ENCODE measurements at regions not wholly inside any gene's neighbourhood (a gene's known extent, or its start where the extent isn't known, plus 50 kb on each side); places are given as distances from the start of the nearest gene placed in this dataset.

- Histone ChIP-seq H4K8ac (ENCODE audit: low read depth, low read length) (no peak overlapping the region), H3K9ac (ENCODE audit: low read length) (no peak overlapping the region), H3K27me3 (ENCODE audit: insufficient read depth, low read length, poor library complexity) (no peaks in the 10 kb centered on the region), H3K56ac (ENCODE audit: low read length) (no peak overlapping the region), H3K79me2 (ENCODE audit: control insufficient read depth, insufficient read depth, low read length) (no peaks in the 10 kb centered on the region), H4K5ac (ENCODE audit: low read length) (no peak overlapping the region), H3K4me2 (ENCODE audit: low read length) (no peak overlapping the region), H3K79me1 (ENCODE audit: low read length) (no peaks in the 10 kb centered on the region), H3K4me1 (ENCODE audit: control insufficient read depth, low read depth, low read length) (peaks cover 5% of the 10 kb centered on the region), H3K4ac (ENCODE audit: low read depth, low read length) (no peak overlapping the region), H2AK5ac (ENCODE audit: low read length) (no peak overlapping the region), H2BK15ac (replicated peaks; ENCODE audit: low read depth) (no peak overlapping the region), H3K27ac (ENCODE audit: low read depth, low read length) (no peak overlapping the region), H2BK5ac (ENCODE audit: low read length) (no peak overlapping the region), H3K18ac (ENCODE audit: low read length) (no peak overlapping the region), H3K4me3 (ENCODE audit: low read length) (no peak overlapping the region), H3K36me3 (ENCODE audit: control insufficient read depth, insufficient read depth, low read length) (no peaks in the 10 kb centered on the region), H3K23ac (ENCODE audit: low read length) (no peak overlapping the region), H2BK120ac (ENCODE audit: low read depth, low read length) (no peak overlapping the region)
- no peak for DNase-seq
- WGBS (ENCODE audit: extremely low coverage, insufficient coverage, low lambda C conversion rate) = no CpG with 5 or more reads among the region's 7 CpGs
These were observed 86.3 kb upstream of the LGALSL start for GRCh38 chr2:64367444-64368232.

- no peaks in the 10 kb centered on the region for H3K79me1 ChIP-seq (ENCODE audit: low read length)
- H3K4ac ChIP-seq (ENCODE audit: low read depth, low read length) = no peak overlapping the region
- no peaks in the 10 kb centered on the region for H3K27me3 ChIP-seq (ENCODE audit: insufficient read depth, low read length, poor library complexity)
- no peak overlapping the region for H2BK5ac ChIP-seq (ENCODE audit: low read length)
- H3K4me1 ChIP-seq (ENCODE audit: control insufficient read depth, low read depth, low read length) = no peaks in the 10 kb centered on the region
- H2AK5ac ChIP-seq (ENCODE audit: low read length) = no peak overlapping the region
- no peak overlapping the region for H3K27ac ChIP-seq (ENCODE audit: low read depth, low read length)
- H4K5ac ChIP-seq (ENCODE audit: low read length) = no peak overlapping the region
- no peaks in the 10 kb centered on the region for H3K36me3 ChIP-seq (ENCODE audit: control insufficient read depth, insufficient read depth, low read length)
- no peaks in the 10 kb centered on the region for H3K79me2 ChIP-seq (ENCODE audit: control insufficient read depth, insufficient read depth, low read length)
- H2BK15ac ChIP-seq (replicated peaks; ENCODE audit: low read depth) = no peak overlapping the region
- no peak overlapping the region for H3K56ac ChIP-seq (ENCODE audit: low read length)
- no CpG with 5 or more reads among the region's 7 CpGs for WGBS (ENCODE audit: extremely low coverage, insufficient coverage, low lambda C conversion rate)
- no peak overlapping the region for H3K4me2 ChIP-seq (ENCODE audit: low read length)
- no peak for DNase-seq
- H3K9ac ChIP-seq (ENCODE audit: low read length) = no peak overlapping the region
- no peak overlapping the region for H3K18ac ChIP-seq (ENCODE audit: low read length)
- H3K23ac ChIP-seq (ENCODE audit: low read length) = no peak overlapping the region
- H4K8ac ChIP-seq (ENCODE audit: low read depth, low read length) = no peak overlapping the region
- no peak overlapping the region for H2BK120ac ChIP-seq (ENCODE audit: low read depth, low read length)
- no peak overlapping the region for H3K4me3 ChIP-seq (ENCODE audit: low read length)
These were observed 84.3 kb upstream of the LGALSL start for GRCh38 chr2:64369706-64370105.

DNA sequence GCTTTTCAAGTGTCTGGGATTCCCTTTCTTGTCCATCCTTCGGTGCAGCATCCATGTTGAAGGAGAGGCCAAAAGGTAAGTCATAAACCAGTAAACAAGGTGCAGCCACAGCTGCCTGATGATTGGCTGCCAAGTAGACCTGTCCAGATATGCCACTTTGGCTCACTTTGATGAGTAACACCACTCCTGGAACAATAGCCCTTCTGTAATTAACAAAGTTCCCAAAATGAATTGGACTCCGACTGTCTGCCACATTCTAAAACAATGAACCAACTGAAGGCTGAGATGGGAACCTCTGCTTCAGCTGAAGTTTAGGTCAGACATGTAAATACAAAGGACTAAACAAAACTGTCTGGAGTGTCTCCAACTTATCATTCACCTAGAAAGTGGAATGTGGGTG, 82.2 kb upstream of the LGALSL start:
- Histone ChIP-seq H3K79me1 (ENCODE audit: low read length) (no peaks in the 10 kb centered on the region), H2BK15ac (replicated peaks; ENCODE audit: low read depth) (no peak overlapping the region), H2BK5ac (ENCODE audit: low read length) (no peak overlapping the region), H3K23ac (ENCODE audit: low read length) (no peak overlapping the region), H3K36me3 (ENCODE audit: control insufficient read depth, insufficient read depth, low read length) (no peaks in the 10 kb centered on the region), H4K5ac (ENCODE audit: low read length) (no peak overlapping the region), H3K27me3 (ENCODE audit: insufficient read depth, low read length, poor library complexity) (no peaks in the 10 kb centered on the region), H3K9ac (ENCODE audit: low read length) (no peak overlapping the region), H3K4me3 (ENCODE audit: low read length) (no peak overlapping the region), H3K4ac (ENCODE audit: low read depth, low read length) (no peak overlapping the region), H2BK120ac (ENCODE audit: low read depth, low read length) (no peak overlapping the region), H4K8ac (ENCODE audit: low read depth, low read length) (no peak overlapping the region), H3K4me2 (ENCODE audit: low read length) (no peak overlapping the region), H3K4me1 (ENCODE audit: control insufficient read depth, low read depth, low read length) (no peaks in the 10 kb centered on the region), H2AK5ac (ENCODE audit: low read length) (no peak overlapping the region), H3K18ac (ENCODE audit: low read length) (no peak overlapping the region), H3K79me2 (ENCODE audit: control insufficient read depth, insufficient read depth, low read length) (no peaks in the 10 kb centered on the region), H3K56ac (ENCODE audit: low read length) (no peak overlapping the region), H3K27ac (ENCODE audit: low read depth, low read length) (no peak overlapping the region)
- no peak for DNase-seq
- no CpG with 5 or more reads among the region's 2 CpGs for WGBS (ENCODE audit: extremely low coverage, insufficient coverage, low lambda C conversion rate)

- no peak overlapping the region for H3K23ac ChIP-seq (ENCODE audit: low read length)
- no peaks in the 10 kb centered on the region for H3K27me3 ChIP-seq (ENCODE audit: insufficient read depth, low read length, poor library complexity)
- no peaks in the 10 kb centered on the region for H3K4me1 ChIP-seq (ENCODE audit: control insufficient read depth, low read depth, low read length)
- H3K4me2 ChIP-seq (ENCODE audit: low read length) = no peak overlapping the region
- no peaks in the 10 kb centered on the region for H3K79me1 ChIP-seq (ENCODE audit: low read length)
- no peak for DNase-seq
- no peaks in the 10 kb centered on the region for H3K79me2 ChIP-seq (ENCODE audit: control insufficient read depth, insufficient read depth, low read length)
- H3K4me3 ChIP-seq (ENCODE audit: low read length) = no peak overlapping the region
- H3K56ac ChIP-seq (ENCODE audit: low read length) = no peak overlapping the region
- no peak overlapping the region for H2AK5ac ChIP-seq (ENCODE audit: low read length)
- no peak overlapping the region for H3K9ac ChIP-seq (ENCODE audit: low read length)
- no peak overlapping the region for H3K18ac ChIP-seq (ENCODE audit: low read length)
- no peak overlapping the region for H2BK15ac ChIP-seq (replicated peaks; ENCODE audit: low read depth)
- no peak overlapping the region for H3K27ac ChIP-seq (ENCODE audit: low read depth, low read length)
- no peak overlapping the region for H3K4ac ChIP-seq (ENCODE audit: low read depth, low read length)
- no peak overlapping the region for H4K5ac ChIP-seq (ENCODE audit: low read length)
- H2BK120ac ChIP-seq (ENCODE audit: low read depth, low read length) = no peak overlapping the region
- no peak overlapping the region for H4K8ac ChIP-seq (ENCODE audit: low read depth, low read length)
- H2BK5ac ChIP-seq (ENCODE audit: low read length) = no peak overlapping the region
- WGBS (ENCODE audit: extremely low coverage, insufficient coverage, low lambda C conversion rate) = no CpG with 5 or more reads among the region's 4 CpGs
- no peaks in the 10 kb centered on the region for H3K36me3 ChIP-seq (ENCODE audit: control insufficient read depth, insufficient read depth, low read length)
These were observed 79.3 kb upstream of the LGALSL start for GRCh38 chr2:64374686-64375085.

GRCh38 chr2:64376926-64377325, 77.0 kb upstream of the LGALSL start:
- Histone ChIP-seq H3K4me1 (ENCODE audit: control insufficient read depth, low read depth, low read length) (no peaks in the 10 kb centered on the region), H2AK5ac (ENCODE audit: low read length) (no peak overlapping the region), H4K5ac (ENCODE audit: low read length) (no peak overlapping the region), H4K8ac (ENCODE audit: low read depth, low read length) (no peak overlapping the region), H3K9ac (ENCODE audit: low read length) (no peak overlapping the region), H2BK120ac (ENCODE audit: low read depth, low read length) (no peak overlapping the region), H3K4me2 (ENCODE audit: low read length) (no peak overlapping the region), H2BK5ac (ENCODE audit: low read length) (no peak overlapping the region), H3K27me3 (ENCODE audit: insufficient read depth, low read length, poor library complexity) (no peaks in the 10 kb centered on the region), H3K36me3 (ENCODE audit: control insufficient read depth, insufficient read depth, low read length) (no peaks in the 10 kb centered on the region), H2BK15ac (replicated peaks; ENCODE audit: low read depth) (no peak overlapping the region), H3K79me1 (ENCODE audit: low read length) (no peaks in the 10 kb centered on the region), H3K23ac (ENCODE audit: low read length) (no peak overlapping the region), H3K4me3 (ENCODE audit: low read length) (no peak overlapping the region), H3K56ac (ENCODE audit: low read length) (no peak overlapping the region), H3K79me2 (ENCODE audit: control insufficient read depth, insufficient read depth, low read length) (no peaks in the 10 kb centered on the region), H3K27ac (ENCODE audit: low read depth, low read length) (no peak overlapping the region), H3K18ac (ENCODE audit: low read length) (no peak overlapping the region), H3K4ac (ENCODE audit: low read depth, low read length) (no peak overlapping the region)
- WGBS (ENCODE audit: extremely low coverage, insufficient coverage, low lambda C conversion rate) = no CpG with 5 or more reads among the region's 5 CpGs
- DNase-seq = no peak

- no peak overlapping the region for H2BK15ac ChIP-seq (replicated peaks; ENCODE audit: low read depth)
- no peaks in the 10 kb centered on the region for H3K4me1 ChIP-seq (ENCODE audit: control insufficient read depth, low read depth, low read length)
- no peak overlapping the region for H3K9ac ChIP-seq (ENCODE audit: low read length)
- H4K5ac ChIP-seq (ENCODE audit: low read length) = no peak overlapping the region
- no peak overlapping the region for H3K27ac ChIP-seq (ENCODE audit: low read depth, low read length)
- DNase-seq = no peak
- no peaks in the 10 kb centered on the region for H3K36me3 ChIP-seq (ENCODE audit: control insufficient read depth, insufficient read depth, low read length)
- no peak overlapping the region for H3K4me3 ChIP-seq (ENCODE audit: low read length)
- H3K27me3 ChIP-seq (ENCODE audit: insufficient read depth, low read length, poor library complexity) = no peaks in the 10 kb centered on the region
- no peak overlapping the region for H2BK5ac ChIP-seq (ENCODE audit: low read length)
- H3K4ac ChIP-seq (ENCODE audit: low read depth, low read length) = no peak overlapping the region
- no CpG with 5 or more reads among the region's 7 CpGs for WGBS (ENCODE audit: extremely low coverage, insufficient coverage, low lambda C conversion rate)
- H3K4me2 ChIP-seq (ENCODE audit: low read length) = no peak overlapping the region
- no peak overlapping the region for H3K18ac ChIP-seq (ENCODE audit: low read length)
- no peaks in the 10 kb centered on the region for H3K79me1 ChIP-seq (ENCODE audit: low read length)
- H2BK120ac ChIP-seq (ENCODE audit: low read depth, low read length) = no peak overlapping the region
- H3K79me2 ChIP-seq (ENCODE audit: control insufficient read depth, insufficient read depth, low read length) = no peaks in the 10 kb centered on the region
- H4K8ac ChIP-seq (ENCODE audit: low read depth, low read length) = no peak overlapping the region
- no peak overlapping the region for H3K56ac ChIP-seq (ENCODE audit: low read length)
- H3K23ac ChIP-seq (ENCODE audit: low read length) = no peak overlapping the region
- no peak overlapping the region for H2AK5ac ChIP-seq (ENCODE audit: low read length)
These were observed 74.8 kb upstream of the LGALSL start for GRCh38 chr2:64379186-64379585.
